ENCODE measurements at regions not wholly inside any gene's neighbourhood (a gene's known extent, or its start where the extent isn't known, plus 50 kb on each side); places are given as distances from the start of the nearest gene placed in this dataset.

- no peak overlapping the region for H3K27ac ChIP-seq (ENCODE audit: control insufficient read depth, insufficient read depth)
- no peak overlapping the region for H3K4me3 ChIP-seq
- SMC1A ChIA-PET (ENCODE audit: uncharacterized antibody, unreplicated experiment), result interaction anchor here (1.1 kb wide), 1 partner anchor 13 kb away, joined by 3 read pairs; no protein-coding TSS in a partner anchor
- no peaks in the 10 kb centered on the region; the same call in 2 of the 3 replicates for H3K9me3 ChIP-seq (replicated peaks; ENCODE audit: control insufficient read depth, insufficient read depth, low read length)
- RAD21 ChIA-PET (ENCODE audit: unreplicated experiment), result no interaction called here
- POLR2A ChIA-PET, result no interaction called here
- H2AFZ ChIP-seq (ENCODE audit: control insufficient read depth, low read depth, low read length), result no peak overlapping the region
- H3K4me2 ChIP-seq (ENCODE audit: control insufficient read depth, insufficient read depth), result no peak overlapping the region
- H3K36me3 ChIP-seq (ENCODE audit: control insufficient read depth in 2 of 2, insufficient read depth in 2 of 2, low read length in 1 of 2), result no peaks in the 10 kb centered on the region
- H4K20me1 ChIP-seq (ENCODE audit: control insufficient read depth, insufficient read depth), result no peaks in the 10 kb centered on the region
- in situ Hi-C loops (cut with MboI), result no loop called here
- H3K79me2 ChIP-seq (ENCODE audit: control insufficient read depth, insufficient read depth, low read length), result no peaks in the 10 kb centered on the region
- CTCF ChIA-PET, result no interaction called here
- no TSS peak for BruUV-seq (replicated peaks)
- ATAC-seq (no peak), FAIRE-seq (no peak), DNase-seq (ENCODE audit: low read depth, low spot score) (no peak)
- no peaks in the 10 kb centered on the region for H3K4me1 ChIP-seq (ENCODE audit: control insufficient read depth, insufficient read depth, low read length)
- H3K27me3 ChIP-seq (replicated peaks in 1 of 2; ENCODE audit: control insufficient read depth in 2 of 2, insufficient read depth in 2 of 2, low read length in 1 of 2), result no peaks in the 10 kb centered on the region
- intact Hi-C loops (cut with micrococcal nuclease; ENCODE audit: unreplicated experiment), result no loop called here
- TF ChIP-seq, protein P1, sequence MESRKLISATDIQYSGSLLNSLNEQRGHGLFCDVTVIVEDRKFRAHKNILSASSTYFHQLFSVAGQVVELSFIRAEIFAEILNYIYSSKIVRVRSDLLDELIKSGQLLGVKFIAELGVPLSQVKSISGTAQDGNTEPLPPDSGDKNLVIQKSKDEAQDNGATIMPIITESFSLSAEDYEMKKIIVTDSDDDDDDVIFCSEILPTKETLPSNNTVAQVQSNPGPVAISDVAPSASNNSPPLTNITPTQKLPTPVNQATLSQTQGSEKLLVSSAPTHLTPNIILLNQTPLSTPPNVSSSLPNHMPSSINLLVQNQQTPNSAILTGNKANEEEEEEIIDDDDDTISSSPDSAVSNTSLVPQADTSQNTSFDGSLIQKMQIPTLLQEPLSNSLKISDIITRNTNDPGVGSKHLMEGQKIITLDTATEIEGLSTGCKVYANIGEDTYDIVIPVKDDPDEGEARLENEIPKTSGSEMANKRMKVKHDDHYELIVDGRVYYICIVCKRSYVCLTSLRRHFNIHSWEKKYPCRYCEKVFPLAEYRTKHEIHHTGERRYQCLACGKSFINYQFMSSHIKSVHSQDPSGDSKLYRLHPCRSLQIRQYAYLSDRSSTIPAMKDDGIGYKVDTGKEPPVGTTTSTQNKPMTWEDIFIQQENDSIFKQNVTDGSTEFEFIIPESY (IDR thresholded peaks at IDR 0.05), result no peak
- TF ChIP-seq NR2C2 (IDR thresholded peaks at IDR 0.05; ENCODE audit: borderline replicate concordance, control insufficient read depth, insufficient read length, low read depth) (no peak), PML (IDR thresholded peaks at IDR 0.05; ENCODE audit: low read length) (no peak), TCF12 (IDR thresholded peaks at IDR 0.05; ENCODE audit: low read depth, low read length) (no peak), SMARCA5 (IDR thresholded peaks at IDR 0.05) (no peak), CBFB (IDR thresholded peaks at IDR 0.05; ENCODE audit: low read depth) (no peak), RBBP5 (conservative IDR thresholded peaks at IDR 0.05) (no peak), ELK1 (IDR thresholded peaks at IDR 0.05; ENCODE audit: low read depth, low read length) (no peak), ZNF217 (IDR thresholded peaks at IDR 0.05) (no peak), GABPA (IDR thresholded peaks at IDR 0.05; ENCODE audit: low read depth) (no peak), WRNIP1 (IDR thresholded peaks at IDR 0.05; ENCODE audit: borderline replicate concordance, low read depth, low read length) (no peak), BCL3 (IDR thresholded peaks at IDR 0.05; ENCODE audit: borderline replicate concordance, insufficient read depth, low read depth, low read length, poor library complexity, severe bottlenecking) (no peak), ATF3 (IDR thresholded peaks at IDR 0.05; ENCODE audit: borderline replicate concordance, extremely low read depth, low read depth, low read length) (no peak), EED (IDR thresholded peaks at IDR 0.05; ENCODE audit: low read depth) (no peak)
- TF ChIP-seq, protein P2, sequence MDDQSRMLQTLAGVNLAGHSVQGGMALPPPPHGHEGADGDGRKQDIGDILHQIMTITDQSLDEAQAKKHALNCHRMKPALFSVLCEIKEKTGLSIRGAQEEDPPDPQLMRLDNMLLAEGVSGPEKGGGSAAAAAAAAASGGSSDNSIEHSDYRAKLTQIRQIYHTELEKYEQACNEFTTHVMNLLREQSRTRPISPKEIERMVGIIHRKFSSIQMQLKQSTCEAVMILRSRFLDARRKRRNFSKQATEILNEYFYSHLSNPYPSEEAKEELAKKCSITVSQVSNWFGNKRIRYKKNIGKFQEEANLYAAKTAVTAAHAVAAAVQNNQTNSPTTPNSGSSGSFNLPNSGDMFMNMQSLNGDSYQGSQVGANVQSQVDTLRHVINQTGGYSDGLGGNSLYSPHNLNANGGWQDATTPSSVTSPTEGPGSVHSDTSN (IDR thresholded peaks at IDR 0.05; ENCODE audit: insufficient replicate concordance, low read depth, low read length), result no peak
- 32% methylated on average over 9 of the region's 9 CpGs for WGBS (ENCODE audit: insufficient coverage, insufficient replicate concordance, low lambda C conversion rate, missing lambda C conversion rate)
- H3K9ac ChIP-seq (ENCODE audit: control insufficient read depth, insufficient read depth, low read length), result no peak overlapping the region
Measured at GRCh38 chr19:28905996-28906395, 307.0 kb downstream of the UQCRFS1 start.
